ENCODE measurements at regions not wholly inside any gene's neighbourhood (a gene's known extent, or its start where the extent isn't known, plus 50 kb on each side); places are given as distances from the start of the nearest gene placed in this dataset.

DNA sequence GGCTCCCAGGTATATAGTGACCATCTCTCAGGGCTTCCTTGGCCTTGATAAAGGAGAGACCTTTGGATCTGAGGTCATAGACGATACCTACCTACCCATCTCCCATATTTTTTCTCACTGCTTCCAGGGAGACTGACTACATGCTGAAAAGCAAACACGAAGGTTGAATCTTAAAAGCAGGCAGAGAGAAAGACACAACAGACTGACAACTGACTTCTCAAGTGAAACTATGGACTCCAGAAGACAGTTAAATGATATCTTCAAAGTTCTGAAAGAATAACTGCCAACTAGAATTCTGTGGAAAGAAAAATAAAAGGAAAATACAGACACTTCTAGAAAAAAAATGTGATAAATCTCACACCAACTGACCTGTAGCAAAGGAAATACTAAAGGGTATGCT, 76.5 kb upstream of the HAAO start:
- FAIRE-seq (no peak), DNase-seq (ENCODE audit: low spot score in 2 of 2) (no peak)

DNA sequence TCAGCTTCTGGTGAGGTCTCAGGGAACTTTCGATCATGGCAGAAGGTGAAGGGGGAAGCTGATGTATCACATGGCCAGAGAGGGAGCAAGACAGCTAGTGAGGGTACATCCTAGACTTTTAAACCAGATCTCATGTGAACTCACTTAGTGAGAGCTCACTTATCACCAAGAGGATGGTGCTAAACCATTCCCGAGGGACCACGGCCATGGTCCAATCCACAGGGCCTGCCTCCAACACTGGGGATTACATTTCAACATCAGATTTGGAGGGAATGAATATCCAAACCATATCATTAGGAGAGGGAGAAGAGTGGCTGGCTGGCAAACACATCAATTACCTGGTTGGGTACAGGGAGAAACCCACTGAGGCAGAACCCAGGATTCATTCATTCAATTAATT, 75.7 kb upstream of the HAAO start:
- DNase-seq (ENCODE audit: low spot score in 2 of 2) (no peak), FAIRE-seq (no peak)

DNA sequence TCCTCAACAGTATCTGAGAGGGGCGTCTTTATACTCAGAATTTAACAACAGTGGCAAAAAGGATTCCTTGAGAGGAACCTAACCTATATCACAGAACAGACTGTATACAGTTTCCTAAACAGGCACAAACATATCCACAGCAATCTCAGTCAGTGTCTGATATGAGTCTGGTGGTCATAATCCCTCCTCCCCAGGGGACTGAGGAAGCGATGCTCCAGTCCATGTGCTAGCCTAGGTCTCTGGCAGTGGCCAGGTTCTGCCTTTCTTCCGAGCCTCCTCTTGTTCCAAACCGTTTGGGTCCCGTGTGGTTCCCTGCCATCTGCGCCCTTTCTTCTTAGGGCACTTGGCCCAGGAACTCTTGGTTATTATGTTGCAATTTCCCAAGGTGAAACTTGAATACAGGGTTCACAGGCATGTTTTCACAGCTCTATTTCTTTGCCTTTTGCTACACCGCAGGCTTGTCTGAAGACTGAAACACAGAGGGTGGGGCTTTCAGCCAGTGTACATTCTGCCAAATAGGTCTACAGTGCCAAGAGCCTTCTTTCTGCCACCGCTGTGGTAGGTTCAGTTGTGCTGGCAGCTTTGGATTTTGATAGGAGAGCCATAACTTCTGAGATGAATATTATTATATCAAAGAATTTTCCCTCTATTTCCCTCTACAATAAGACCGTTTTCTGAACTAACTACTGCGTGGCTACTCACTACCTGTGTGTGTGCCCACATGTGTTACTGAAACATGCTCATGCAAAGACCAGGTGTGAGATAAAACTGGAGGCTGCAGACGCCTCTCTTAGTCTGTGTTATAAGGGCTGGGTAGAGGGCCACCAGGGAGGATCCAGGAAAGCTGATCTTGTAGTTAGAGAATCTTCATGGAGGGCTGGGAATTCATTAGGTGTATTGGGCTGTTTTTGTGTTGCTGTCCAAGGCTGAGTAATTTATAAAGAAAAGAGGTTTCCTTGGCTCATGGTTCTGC, 75.0 kb upstream of the HAAO start:
- no peak for FAIRE-seq
- no peak for DNase-seq (ENCODE audit: low spot score in 2 of 2)

DNA sequence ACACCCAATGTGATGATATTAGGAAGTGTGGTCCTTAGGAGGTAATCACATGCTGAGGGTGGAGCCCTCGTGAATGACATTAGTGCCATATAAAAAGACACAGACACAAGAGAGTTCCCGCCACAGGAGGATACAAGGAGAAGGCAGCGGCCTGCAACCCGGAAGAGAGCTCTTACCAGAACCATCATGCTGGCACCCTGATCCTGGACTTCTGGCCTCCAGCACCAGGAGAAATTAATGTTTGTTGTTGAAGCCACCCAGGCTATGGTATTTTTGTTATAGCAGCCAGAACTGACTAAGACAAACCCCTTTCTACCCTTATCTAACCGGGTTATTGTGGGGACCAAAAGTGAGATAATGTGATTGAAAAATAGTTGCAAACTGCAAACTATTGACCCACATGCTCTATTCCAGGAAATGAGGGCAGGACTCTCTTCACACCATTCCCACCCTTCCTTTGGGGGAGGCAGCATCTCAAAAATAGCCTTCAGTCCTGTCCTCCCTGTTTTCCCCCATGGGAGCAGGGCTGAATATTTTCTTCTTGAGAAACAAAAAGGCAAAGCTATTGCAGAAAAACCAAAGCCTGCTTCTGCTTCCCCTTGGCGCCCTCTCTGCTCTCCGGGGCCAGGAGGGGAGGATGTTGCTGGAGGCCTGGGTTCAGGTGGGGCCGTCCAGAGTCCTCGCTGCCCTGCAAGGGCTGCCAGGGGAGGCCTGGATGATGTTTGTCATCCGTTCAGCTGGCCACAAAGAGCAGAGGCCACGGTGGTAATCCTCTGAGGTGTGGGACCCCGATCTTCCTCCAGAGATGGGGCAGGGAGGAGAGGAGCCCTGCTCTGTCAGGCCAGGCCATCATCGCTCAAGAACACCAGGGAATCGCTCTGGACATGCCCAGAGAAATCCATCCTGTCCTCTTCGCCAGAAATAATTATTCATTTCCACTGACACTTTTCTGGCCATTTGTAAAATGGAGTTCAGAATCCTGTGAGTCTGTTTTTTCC, 73.8 kb upstream of the HAAO start:
- FAIRE-seq (no peak), DNase-seq (ENCODE audit: low spot score in 2 of 2) (no peak)

DNA sequence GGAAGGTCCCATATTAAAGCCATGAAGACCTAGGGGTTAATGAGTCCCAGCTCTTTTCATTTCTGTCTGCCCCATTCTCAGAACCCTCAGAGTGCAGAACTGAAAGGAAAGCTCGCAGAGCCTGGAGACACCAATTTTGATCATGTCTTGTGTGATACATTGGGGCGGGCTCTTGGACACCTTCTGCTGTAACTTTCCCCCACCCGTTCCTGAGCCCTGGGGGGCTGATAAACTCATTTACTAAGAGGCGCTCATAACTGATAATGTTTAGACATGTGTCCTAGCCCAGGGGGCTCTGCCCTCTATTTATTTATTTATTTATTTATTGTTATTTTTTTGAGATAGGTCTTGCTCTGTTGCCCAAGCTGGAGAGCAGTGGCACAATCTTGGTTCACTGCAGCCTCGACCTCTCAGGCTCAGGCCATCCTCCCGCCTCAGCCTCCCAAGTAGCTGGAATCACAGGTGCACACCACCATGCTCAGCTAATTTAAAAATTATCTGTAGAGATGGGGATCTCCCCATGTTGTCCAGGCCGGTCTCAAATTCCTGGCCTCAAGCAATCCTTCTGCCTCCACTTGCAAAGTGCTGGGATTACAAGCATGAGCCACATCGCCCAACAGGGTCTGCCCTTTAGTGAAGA, 72.4 kb upstream of the HAAO start:
- no peak for FAIRE-seq

DNA sequence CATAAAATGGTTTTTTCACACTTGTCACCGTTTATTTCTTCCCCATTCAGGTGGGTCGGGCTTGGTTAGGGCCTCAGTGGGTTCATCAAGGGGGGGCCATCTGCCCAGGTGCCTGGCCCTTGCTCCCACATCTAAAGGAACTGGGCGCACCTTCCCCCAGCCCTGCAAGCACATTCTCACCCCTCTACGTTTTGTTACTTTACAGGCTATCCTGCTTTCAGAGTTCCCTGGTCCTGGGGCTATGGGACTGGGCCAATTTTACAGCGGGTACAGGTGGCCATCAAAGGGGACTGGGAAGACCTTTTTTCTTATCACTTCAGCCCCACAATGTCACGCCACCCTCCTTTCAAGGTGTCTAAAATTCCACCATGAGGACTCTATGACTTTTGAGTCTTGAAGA, 71.8 kb upstream of the HAAO start:
- DNase-seq (ENCODE audit: low spot score in 2 of 2), result no peak
- no peak for FAIRE-seq

More for the DNA sequence above, 72.4 kb upstream of the HAAO start:
- DNase-seq (ENCODE audit: low spot score in 2 of 2), result no peak

DNA sequence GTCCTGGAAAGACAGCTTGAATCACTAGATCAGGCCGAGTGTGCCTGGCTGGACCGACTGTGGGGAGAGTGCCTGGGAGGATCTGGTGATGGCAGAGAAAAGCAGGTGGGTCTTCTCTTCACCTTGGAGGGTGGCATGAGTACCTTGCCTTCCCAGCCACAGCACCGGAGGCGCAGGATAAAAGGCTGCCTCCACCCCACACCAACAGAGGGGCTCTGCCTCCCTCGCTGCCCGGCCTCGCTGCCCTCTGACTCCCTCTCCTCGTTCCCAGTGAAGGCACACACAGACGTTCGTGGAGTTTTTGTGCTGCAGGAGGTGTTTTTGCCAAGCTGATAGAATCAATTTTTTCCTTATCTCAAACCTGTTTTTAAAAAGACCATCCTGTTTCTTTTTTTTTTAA, 71.4 kb upstream of the HAAO start:
- DNase-seq (ENCODE audit: low spot score in 2 of 2) (no peak), FAIRE-seq (no peak)

DNA sequence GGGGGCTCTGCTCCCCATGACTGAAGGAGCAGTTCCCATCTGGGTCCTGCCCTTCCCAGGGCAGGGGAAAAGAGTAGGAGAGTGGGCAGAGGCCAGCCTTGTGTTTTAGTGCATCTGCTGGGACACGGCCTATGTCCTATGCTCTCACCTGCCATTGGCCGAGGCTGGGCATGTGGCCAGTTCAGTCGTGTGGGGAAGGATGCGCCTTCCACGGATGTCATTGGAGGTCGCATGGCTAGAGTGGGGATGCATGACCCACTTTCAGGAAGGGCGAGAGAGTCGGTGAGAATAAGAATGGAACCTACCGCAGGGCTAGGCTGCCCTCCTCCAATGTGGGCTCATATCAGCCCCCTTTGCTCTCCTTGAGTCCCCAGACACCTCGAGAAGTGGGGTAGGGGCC, 70.9 kb upstream of the HAAO start:
- DNase-seq (ENCODE audit: low spot score in 2 of 2), result no peak
- FAIRE-seq, result no peak

DNA sequence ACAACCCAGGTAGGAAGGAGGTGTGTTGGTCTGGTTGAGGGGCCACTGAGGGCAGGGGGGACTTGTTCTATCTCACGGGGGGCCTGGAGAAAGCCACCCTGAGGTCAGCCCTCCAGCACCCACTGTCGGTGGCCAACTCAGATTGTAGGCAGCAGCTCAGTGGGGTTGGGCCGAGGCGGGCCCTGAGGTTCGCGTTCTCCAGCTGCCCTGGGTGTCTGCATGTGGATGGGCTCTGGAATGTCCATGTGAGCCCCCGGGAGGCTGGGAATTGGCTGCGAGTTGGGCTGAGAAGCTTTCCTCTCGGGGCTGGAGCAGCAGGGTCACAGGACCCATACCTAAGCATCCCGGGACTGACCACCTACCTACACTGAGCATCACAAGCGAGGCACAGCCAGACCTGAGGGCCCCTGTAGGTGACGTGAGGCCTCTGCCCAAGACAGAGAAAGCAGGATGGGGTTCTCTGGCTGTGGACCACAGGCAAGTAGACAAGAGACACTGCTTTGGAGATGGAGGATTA, 70.3 kb upstream of the HAAO start:
- DNase-seq (ENCODE audit: low spot score in 2 of 2) (no peak), FAIRE-seq (no peak)

DNA sequence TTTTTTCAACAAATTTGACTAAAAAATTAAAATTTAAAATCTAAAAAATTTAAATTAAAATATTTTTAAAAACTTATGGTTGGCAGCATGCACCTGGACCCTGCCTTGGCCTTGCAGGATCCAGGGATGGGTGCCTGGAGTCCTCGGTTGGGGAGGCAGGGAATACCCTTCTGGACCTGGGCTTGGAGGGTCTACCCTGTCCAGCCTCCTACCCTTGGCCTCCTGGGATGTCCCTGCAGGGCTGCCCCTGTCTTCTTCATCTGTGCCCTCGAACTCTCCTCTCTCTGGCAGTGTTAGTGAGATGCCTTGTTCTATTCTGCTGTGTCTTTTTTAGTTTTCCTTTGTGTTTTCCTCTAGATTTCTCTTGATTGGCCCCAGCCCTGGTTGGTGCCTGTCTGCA, 68.9 kb upstream of the HAAO start:
- DNase-seq (ENCODE audit: low spot score in 2 of 2) (no peak), FAIRE-seq (no peak)

DNA sequence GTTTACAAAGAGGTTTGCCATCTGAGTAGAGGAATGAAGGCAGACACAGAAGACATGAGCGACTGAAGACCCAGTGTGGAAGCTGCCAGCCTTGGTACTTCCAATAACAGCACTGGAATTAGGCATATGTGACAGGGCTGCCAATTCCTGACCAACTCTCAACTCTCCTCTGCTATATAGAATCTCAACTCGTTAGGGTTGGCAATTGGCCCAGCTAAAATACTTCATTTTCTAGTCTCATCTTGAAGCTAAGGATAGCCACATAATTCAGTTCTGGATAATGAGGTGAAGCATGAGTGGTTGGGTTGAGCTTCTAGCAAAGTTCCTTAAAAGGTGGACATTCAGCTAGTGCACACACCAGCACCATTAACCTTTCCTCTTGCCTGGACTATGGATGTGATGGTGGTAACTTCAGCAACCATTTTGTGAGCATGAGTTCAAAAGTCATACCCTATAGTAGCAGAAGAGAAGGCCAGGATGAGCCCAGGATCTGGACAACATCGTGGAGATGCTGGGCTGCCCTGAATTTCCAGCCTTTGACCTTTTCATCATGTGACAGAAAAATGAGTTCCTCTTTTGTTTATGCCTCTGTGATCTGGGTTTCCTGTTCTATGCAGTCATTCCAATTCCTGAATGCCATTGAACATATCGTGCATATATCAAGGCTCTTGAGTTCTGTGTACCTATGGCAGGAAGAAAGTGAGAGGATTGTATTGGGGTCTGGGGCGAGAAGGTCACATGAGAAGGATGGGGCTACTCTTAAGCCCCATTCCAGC, 68.1 kb upstream of the HAAO start:
- FAIRE-seq, result no peak
- no peak for DNase-seq (ENCODE audit: low spot score in 2 of 2)

DNA sequence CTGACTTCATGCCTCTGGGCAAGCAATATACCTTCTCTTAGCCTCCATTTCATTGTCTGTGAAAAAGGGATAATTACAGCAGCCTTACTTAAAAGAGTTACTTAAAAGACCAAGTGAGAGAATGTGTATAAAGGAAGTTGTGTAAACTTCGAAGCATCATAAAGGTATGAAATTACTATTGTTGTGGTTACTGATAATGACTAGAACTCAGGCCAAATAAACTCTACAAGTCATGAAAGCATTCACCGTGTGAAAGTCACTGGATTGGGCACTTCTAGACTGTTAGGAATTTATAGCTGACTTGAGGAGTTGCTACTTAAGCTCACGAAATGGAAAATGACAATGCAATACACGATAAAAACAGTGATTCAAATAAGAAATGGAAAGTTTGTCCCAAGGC, 67.4 kb upstream of the HAAO start:
- no peak for FAIRE-seq
- no peak for DNase-seq (ENCODE audit: low spot score in 2 of 2)

DNA sequence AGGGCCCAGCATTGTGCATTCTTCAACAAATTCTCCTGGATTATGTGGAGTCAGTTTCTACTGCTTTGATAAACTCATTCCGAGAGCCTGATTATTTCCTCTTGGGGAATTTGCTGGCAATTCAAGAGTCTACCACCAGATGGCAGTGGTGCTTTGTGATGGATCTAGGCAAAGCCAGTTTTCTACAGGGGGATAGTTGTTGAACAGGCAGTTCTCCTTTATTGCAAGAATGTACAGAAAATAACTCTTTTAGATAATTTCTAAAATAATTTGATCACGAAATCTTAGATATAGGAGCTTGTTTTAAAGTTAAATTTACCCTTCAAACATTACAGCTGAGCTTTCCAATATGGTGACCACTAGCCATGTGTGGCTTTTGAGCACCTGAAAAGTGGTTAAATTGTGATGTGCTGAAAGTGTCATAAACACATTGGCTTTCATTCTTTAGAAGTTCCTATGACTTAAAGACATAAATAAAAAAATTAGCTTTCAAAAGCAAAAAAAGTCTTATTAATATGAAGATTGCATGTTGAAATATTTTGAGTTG, 66.7 kb upstream of the HAAO start:
- peak; percentile 31 for FAIRE-seq
- peak; percentile 45 to 54 for DNase-seq (ENCODE audit: low spot score in 2 of 2)

DNA sequence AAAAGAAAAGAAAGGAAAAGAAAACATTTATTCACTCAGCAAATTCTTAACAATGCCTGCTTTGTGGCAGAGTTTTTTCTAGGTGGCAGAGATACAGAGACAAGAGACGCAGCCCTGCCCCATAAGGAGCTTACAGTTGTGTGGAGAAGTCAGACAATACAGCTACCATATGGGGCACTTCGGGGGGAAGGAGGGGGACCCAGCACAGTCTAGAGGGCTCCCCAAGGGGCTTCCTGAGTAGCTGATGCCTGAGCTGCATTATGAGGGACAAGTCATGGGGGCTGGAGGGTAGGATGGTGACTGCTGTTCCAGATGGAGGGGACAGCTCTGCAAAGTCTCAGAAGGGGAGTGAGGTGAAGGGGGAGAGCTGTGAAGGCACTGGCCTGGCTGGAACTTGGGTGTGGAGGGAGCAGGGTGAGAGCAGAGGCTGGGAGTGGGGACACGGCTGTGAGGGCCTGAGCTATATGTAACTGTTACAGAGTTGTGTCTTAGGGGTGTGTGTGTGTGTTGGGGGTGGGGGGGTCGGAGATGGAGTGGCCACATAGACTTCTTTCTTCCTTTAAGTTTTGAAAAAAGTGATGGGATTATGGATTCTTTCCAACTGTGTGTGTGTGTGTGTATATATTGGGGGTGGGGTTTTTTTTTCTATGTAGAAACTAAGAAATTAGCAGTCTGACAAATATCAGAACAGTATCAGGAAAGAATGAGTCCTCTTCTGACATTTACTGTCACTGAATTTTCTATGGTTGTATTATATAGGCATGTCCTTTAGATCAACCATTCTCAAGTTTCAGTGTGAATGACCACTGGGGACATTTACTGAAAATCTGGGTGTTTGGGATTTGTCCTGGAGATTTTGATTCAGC, 66.0 kb upstream of the HAAO start:
- FAIRE-seq (no peak), DNase-seq (ENCODE audit: low spot score in 2 of 2) (no peak)

DNA sequence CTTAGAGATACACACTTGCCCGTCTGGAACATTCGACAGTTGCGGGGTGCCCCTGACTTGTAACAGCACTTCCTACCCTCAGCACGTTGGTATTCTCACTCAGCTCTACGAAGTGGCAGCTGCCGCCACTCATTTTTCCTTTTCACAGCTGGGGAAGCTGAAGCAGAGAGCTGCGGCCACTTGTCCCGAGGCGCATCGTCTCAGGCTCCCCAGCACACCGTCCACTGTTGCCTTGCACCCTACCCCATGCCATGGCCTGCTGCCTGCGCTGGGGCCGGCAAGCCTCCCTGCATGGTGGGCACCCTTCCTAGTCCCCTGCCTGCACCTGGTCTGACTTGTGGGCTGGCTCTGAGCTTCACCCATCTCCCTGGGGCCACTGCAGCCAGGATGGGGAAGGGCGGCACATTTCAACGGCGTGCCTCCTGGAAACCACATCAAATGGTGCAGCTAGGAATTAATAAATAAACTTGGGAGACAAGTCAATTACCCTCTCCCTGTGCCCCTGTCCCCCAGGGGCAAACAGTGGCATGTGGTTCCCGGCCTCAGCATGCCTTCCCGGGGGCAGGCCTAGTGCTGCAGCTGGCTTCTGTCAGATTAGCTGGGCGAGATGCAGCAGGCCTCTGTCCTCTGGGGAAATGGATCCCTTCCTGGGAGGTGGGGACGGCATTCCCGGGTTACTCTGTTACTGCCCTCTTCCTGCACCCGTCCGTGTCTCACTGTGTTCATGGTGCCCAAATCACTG, 64.7 kb upstream of the HAAO start:
- DNase-seq (ENCODE audit: low spot score in 2 of 2), result no peak
- FAIRE-seq, result no peak

DNA sequence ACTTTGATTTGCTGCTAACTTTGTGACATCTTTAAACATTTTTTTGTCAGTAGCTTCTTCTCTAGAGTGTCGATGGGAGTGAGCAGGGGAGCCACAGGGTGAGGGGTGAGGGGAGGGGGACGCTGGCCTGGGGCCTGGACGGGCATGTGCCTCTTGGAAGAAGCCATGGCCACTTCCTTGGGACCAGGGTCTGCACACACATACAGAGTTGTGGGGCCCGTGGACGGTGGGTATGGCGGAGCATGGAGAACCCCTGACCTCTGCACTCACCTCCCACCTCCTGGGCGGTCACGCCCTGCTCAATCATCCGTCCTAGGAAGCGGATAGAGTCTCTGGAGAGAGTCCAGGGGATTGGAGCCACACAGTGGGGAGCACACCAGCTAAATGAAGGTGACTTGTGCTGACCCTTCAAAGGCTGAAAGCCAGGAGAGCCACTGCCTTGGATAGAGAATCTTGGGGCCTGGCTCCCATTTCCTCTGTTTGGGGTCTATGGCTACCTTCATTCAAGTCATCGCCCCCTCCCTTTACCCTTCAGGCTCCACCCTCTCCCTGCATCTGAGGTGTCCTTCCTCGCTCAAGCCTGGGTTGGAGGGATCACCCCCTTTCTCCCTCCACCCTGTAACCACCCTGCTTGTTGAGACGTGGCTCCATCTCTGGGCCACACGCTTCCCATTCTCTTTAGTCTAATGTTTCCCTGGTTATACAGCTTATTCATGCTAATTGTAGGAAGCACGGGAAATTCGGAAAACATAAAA, 63.9 kb upstream of the HAAO start:
- FAIRE-seq, result no peak
- DNase-seq (ENCODE audit: low spot score in 2 of 2), result no peak

All from frontal cortex (tissue), 3 donors.